Effector memory CD8-positive, alpha-beta T cell (primary cell): ENCODE measurements at regions not wholly inside any gene's neighbourhood (a gene's known extent, or its start where the extent isn't known, plus 50 kb on each side); places are given as distances from the start of the nearest gene placed in this dataset.
A peak's percentile ranks its signal among the peaks of the same experiment; 100 is the strongest.

ENCODE experiments used
- ATAC-seq: fragments of 150-1000 bp; cut with Tn5 transposase; replicated peaks from 2 replicates; pipeline ENCODE4 v1.10.0; 2021; ENCODE audit warnings: mild to moderate bottlenecking, moderate library complexity
- DNase-seq, 3 experiments: peaks; one replicate each; pipeline ENCODE4 v3.0.0; 2021
- H3K27ac Mint-ChIP-seq, 2 donors: one replicate each; pipeline ENCODE4 v1.8.0; 2022; ENCODE audit warnings: mild to moderate bottlenecking in 2 of 2, mixed read lengths in 2 of 2, moderate library complexity in 2 of 2
- H3K27me3 Mint-ChIP-seq, 2 donors: one replicate each; pipeline ENCODE4 v1.8.0; 2022; ENCODE audit warnings: mixed read lengths in 2 of 2
- H3K36me3 Mint-ChIP-seq: one replicate; pipeline ENCODE4 v1.8.0; 2022; ENCODE audit warnings: mild to moderate bottlenecking, moderate library complexity, mixed read lengths; ENCODE audit not compliant: insufficient read depth
- H3K4me1 Mint-ChIP-seq, 2 donors: one replicate each; pipeline ENCODE4 v1.8.0; 2022; ENCODE audit warnings: low read depth in 2 of 2, mixed read lengths in 2 of 2
- H3K4me3 Mint-ChIP-seq, 2 donors: one replicate each; pipeline ENCODE4 v1.8.0; 2022; ENCODE audit warnings: mild to moderate bottlenecking in 2 of 2, mixed read lengths in 2 of 2, moderate library complexity in 2 of 2
- H3K9me3 Mint-ChIP-seq, 2 donors: one replicate each; pipeline ENCODE4 v1.8.0; 2022; ENCODE audit warnings: mixed read lengths in 2 of 2

DNA sequence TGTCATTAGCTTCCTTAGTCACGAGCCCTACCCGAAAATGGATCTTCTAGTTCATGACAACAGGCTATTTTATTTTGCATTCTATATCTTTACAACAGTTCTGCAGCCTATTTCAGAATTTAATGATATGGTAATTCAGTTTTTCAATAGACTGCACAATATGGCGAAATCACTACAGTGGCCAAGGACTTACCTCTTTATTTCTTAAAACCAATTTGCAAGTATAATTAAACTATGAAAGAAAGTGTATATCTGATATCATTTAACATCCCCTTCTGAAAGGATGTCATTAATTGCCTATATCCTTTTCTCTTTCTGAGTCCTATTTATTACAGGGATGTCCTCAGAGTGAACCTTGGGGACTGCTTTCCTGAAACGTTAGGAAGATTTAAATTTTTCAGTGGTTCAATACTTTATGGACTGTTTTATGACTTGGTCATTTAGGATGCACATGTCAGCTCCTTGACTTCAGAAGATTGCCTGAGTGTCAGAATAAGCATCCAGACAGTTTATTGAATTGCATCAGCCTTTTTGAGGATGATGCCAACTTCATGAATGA is 190.8 kb upstream of the GEMIN8 start:
- no peaks in the 10 kb centered on the region for H3K4me1 Mint-ChIP-seq

DNA sequence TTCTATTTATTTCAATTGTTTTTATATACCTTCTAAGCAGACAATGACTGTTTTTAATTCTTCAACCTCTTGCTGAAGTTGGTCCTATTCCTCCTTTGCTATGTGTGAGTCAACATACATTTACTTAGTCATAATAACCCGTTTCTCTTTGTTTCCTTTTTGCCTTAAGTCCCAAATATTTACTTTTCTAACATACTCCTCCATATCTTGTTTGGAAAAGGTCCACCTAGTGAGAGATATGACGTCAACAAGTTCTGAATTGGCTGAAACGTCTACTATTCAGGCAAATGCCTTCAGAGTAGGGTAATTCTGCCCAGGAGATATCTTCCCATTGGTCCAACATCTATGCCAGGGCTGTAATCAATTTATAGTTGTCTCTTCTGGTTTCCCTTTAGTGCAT is 179.3 kb upstream of the GEMIN8 start:
- Mint-ChIP-seq H3K36me3 (no peaks in the 10 kb centered on the region), H3K4me3 (no peak overlapping the region), H3K27me3 (no peaks in the 10 kb centered on the region), H3K27ac (no peak overlapping the region), H3K4me1 (no peaks in the 10 kb centered on the region), H3K9me3 (peaks cover 0 to 2% of the 10 kb centered on the region in 2 donors)
- DNase-seq (no peak), ATAC-seq (no peak)

More for the DNA sequence above, 190.8 kb upstream of the GEMIN8 start:
- no peaks in the 10 kb centered on the region for H3K27me3 Mint-ChIP-seq
- DNase-seq (no peak), ATAC-seq (no peak)
- H3K27ac Mint-ChIP-seq, result no peak overlapping the region
- H3K4me3 Mint-ChIP-seq, result no peak overlapping the region
- no peaks in the 10 kb centered on the region for H3K36me3 Mint-ChIP-seq
- no peaks in the 10 kb centered on the region for H3K9me3 Mint-ChIP-seq

DNA sequence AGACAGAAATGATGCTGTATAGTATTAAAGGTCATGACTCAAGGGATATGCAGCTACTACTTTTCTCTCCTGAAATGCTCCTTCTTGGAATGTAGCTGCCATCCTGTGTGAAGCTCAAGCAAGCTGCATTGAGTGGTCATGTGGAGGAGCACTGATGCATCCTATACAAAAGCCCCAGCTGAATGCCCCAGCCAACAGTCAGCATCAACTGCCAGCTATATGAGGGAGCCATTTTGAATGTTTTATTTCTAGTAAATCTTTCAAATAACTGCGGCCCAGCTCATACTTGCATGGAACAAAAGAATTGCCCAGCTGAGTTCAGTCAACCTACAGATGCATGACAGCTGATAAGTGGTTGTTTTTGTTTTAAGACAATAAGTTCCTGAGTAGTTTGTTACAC is 165.0 kb upstream of the GEMIN8 start:
- Mint-ChIP-seq H3K36me3 (no peaks in the 10 kb centered on the region), H3K27me3 (no peaks in the 10 kb centered on the region), H3K4me1 (no peaks in the 10 kb centered on the region), H3K9me3 (no peaks in the 10 kb centered on the region), H3K4me3 (no peak overlapping the region), H3K27ac (no peak overlapping the region)
- ATAC-seq, result no peak
- no peak for DNase-seq

DNA sequence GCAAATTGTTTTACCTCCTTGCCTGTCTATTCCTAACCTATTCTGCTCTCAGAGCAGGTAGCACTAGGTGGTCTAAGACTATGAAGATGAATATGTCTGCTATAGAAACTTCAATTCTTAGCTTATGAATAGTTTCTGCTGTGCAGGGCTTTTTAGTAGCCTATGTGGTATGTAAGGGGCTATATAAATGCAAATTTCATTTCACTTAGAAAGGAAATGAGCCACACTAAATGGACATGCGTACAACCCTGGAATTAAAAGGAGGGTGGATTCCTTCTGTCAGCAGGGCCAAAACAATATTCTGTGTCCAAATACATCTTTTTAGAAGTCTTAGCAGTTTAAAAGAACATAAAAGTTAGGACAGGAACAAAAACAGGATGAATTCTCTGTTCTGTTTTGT is 163.9 kb upstream of the GEMIN8 start:
- H3K4me1 Mint-ChIP-seq, result no peaks in the 10 kb centered on the region
- H3K36me3 Mint-ChIP-seq, result no peaks in the 10 kb centered on the region
- H3K27ac Mint-ChIP-seq, result no peak overlapping the region
- no peaks in the 10 kb centered on the region for H3K27me3 Mint-ChIP-seq
- no peak overlapping the region for H3K4me3 Mint-ChIP-seq
- no peaks in the 10 kb centered on the region for H3K9me3 Mint-ChIP-seq
- ATAC-seq (no peak), DNase-seq (no peak)

DNA sequence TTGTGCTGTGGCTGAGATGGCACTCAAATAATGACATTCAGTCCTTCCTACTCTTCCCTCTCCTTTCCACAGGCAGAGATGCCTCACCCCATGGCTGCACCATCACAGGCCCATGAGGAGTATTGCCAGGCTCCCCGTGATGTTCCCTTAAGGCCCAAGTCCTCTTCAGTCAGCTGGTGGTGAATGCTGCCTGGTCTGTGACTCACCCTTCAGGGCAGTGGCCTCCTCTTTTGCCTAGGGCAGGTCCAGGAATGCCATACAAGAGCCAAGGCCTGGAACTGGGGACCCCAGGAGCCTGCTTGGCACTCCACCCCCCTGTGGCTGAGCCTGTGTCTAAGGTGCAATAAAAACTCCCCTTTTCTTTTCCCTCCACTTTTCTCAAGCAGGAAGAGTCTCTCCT is 144.2 kb upstream of the GEMIN8 start:
- H3K4me1 Mint-ChIP-seq, result no peaks in the 10 kb centered on the region
- no peak for ATAC-seq
- H3K36me3 Mint-ChIP-seq, result no peaks in the 10 kb centered on the region
- H3K4me3 Mint-ChIP-seq, result no peak overlapping the region
- DNase-seq, result no peak
- no peaks in the 10 kb centered on the region for H3K9me3 Mint-ChIP-seq
- H3K27me3 Mint-ChIP-seq, result peaks cover 0 to 15% of the 10 kb centered on the region in 2 donors
- H3K27ac Mint-ChIP-seq, result no peak overlapping the region

DNA sequence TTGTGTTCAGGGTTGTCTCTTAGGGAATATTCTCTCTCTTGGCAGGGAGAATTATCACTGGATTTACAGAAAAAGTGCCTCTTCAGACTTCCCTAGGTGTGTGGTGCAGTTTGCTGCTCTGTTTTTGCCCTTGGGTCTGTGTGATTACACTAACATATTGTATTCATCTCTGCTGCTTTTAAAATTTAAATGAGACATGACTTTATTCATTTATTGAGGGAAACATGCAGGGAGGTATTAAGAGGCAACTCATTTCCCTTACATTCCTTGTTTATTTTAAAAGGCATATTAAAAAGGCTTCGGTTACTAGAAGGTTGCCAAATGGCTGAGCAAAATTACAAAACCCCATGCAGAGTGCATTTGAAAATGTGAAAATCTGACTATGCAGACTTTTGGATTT is 135.1 kb upstream of the GEMIN8 start:
- Mint-ChIP-seq H3K9me3 (no peaks in the 10 kb centered on the region), H3K36me3 (no peaks in the 10 kb centered on the region), H3K4me1 (no peaks in the 10 kb centered on the region), H3K27me3 (no peaks in the 10 kb centered on the region), H3K27ac (no peak overlapping the region), H3K4me3 (no peak overlapping the region)
- DNase-seq (no peak), ATAC-seq (no peak)

DNA sequence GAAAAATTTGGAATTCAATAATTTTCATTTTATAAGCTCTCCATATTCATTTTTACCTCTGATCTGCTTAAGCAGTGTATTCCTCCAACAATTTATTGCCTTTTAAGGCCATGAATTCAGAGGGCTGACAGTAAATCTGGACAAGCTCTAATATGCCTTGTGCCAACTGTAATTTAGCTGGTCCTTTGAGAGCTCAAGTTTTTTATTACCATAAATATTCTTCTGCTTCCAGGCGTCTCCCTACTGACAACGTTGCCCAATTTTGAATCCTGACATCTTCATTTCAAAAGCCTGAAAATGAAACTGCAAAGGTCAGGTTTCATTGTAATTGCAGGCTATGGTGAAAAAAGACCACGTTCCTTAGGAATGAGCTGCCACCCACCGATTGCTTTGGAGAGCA is 95.8 kb upstream of the GEMIN8 start:
- Mint-ChIP-seq H3K9me3 (no peaks in the 10 kb centered on the region), H3K4me1 (no peaks in the 10 kb centered on the region), H3K27ac (no peak overlapping the region), H3K36me3 (no peaks in the 10 kb centered on the region), H3K27me3 (peaks cover 8 to 11% of the 10 kb centered on the region in 2 donors), H3K4me3 (no peak overlapping the region)
- DNase-seq, result no peak
- ATAC-seq, result no peak

DNA sequence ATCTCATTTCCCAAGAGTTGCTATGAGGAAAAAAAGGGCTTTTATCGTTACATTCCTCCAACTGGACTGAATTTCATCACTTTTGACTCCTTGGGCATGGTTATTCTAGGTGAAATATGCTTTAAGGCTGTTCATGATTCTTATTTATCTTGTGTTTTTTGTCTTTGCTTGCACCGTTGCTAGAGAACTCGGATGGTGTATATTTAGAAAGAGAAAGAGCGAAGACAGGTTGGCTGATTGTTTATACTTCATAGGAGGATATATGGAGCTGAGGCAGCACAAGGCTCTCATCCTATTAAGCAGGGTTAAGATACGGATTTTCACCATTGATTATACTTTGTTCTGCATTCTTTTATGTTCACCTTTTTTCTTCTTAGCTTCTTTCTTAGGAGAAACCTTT is 94.9 kb upstream of the GEMIN8 start:
- H3K36me3 Mint-ChIP-seq, result no peaks in the 10 kb centered on the region
- no peak overlapping the region for H3K27ac Mint-ChIP-seq
- DNase-seq (no peak), ATAC-seq (no peak)
- peaks cover 8 to 10% of the 10 kb centered on the region in 2 donors for H3K27me3 Mint-ChIP-seq
- no peaks in the 10 kb centered on the region for H3K4me1 Mint-ChIP-seq
- H3K9me3 Mint-ChIP-seq, result no peaks in the 10 kb centered on the region
- no peak overlapping the region for H3K4me3 Mint-ChIP-seq

DNA sequence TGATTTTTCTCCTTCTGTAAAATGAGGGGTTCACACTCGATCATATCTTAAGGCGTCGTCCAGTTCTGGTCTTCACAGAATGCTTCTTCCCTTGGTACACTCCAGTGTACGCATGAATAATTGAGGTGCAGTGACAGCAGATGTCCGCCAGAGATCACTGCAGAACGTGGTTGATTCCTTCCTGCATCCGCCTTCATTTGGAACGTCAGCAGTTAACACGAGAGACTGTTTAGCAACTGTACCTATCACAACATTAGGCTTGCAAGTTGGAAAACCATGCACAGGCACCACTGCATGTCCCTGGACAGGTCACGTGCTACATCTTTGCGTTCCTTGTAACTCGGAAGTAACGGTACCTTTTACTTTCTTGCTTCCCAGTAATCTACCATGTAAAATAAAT is 66.0 kb upstream of the GEMIN8 start:
- DNase-seq (peak; percentile 3 to 21 (median 5)), ATAC-seq (peak; percentile 61)
- H3K4me1 Mint-ChIP-seq, result no peaks in the 10 kb centered on the region
- peak overlapping the region in 1 of 2 donors; percentile 22 for H3K4me3 Mint-ChIP-seq
- no peak overlapping the region for H3K27ac Mint-ChIP-seq
- no peaks in the 10 kb centered on the region for H3K27me3 Mint-ChIP-seq
- no peaks in the 10 kb centered on the region for H3K36me3 Mint-ChIP-seq
- no peaks in the 10 kb centered on the region for H3K9me3 Mint-ChIP-seq

DNA sequence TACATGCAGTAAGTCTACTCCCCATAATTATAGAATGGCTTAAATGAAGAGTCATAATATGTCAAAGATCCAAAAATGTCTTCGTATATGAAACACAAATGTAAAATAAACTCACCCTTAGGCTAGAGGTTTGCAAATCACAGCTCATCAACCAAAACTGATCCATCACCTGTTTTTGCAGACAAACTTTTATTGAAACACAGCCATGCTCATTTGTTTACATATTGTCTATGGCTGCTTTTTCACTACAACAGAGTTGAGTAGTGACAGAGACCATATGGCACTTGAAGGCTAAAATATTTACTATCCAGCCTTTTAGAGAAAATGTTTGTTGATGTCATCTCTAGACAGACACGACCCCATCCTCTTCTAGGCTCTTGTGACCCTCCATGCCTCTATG is 64.5 kb upstream of the GEMIN8 start:
- no peaks in the 10 kb centered on the region for H3K36me3 Mint-ChIP-seq
- H3K9me3 Mint-ChIP-seq, result no peaks in the 10 kb centered on the region
- ATAC-seq (no peak), DNase-seq (no peak)
- H3K27ac Mint-ChIP-seq, result no peak overlapping the region
- H3K4me1 Mint-ChIP-seq, result no peaks in the 10 kb centered on the region
- no peak overlapping the region for H3K4me3 Mint-ChIP-seq
- H3K27me3 Mint-ChIP-seq, result no peaks in the 10 kb centered on the region

DNA sequence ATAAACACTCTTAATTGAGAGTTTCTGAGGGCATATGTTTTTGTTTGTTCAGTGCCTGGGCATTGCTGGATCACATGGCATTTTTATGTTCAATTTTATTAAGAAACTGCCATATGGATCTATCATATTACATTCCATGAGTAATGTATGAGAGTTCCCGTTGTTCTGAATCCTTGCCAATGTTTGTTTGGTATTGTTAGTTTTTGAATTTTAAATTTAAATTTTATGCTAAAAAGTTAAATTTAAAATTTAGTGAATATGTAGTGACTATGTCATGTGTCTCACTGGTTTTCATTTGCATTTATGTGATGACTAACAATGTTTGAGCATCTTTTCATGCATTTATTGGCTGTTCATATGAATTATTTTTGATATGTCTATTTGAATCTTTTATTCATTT is 54.8 kb upstream of the GEMIN8 start:
- no peak overlapping the region for H3K4me3 Mint-ChIP-seq
- H3K36me3 Mint-ChIP-seq, result no peaks in the 10 kb centered on the region
- H3K27ac Mint-ChIP-seq, result no peak overlapping the region
- no peak for DNase-seq
- no peaks in the 10 kb centered on the region for H3K4me1 Mint-ChIP-seq
- H3K27me3 Mint-ChIP-seq, result peaks cover 11 to 16% of the 10 kb centered on the region in 2 donors
- no peak for ATAC-seq
- no peaks in the 10 kb centered on the region for H3K9me3 Mint-ChIP-seq

DNA sequence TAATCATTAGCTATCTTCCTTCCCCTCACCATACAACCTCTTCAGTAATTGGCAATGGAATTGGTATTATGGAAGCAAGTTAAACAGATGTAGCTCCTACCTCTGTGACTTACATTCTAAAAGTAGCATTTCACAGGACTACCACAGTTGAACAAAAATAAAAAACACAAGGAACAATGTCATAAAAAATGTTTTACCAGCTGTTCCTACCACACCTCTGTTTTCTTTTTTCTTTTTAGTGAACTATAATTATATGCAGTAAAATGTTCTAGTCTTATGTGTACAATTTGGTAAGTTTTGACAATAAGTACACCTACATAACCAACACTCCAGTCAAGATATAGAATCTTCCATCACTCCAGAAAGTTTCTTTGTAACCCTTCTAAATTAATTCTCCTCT is 54.1 kb upstream of the GEMIN8 start:
- no peaks in the 10 kb centered on the region for H3K4me1 Mint-ChIP-seq
- no peak for DNase-seq
- H3K36me3 Mint-ChIP-seq, result no peaks in the 10 kb centered on the region
- peaks cover 12 to 16% of the 10 kb centered on the region in 2 donors for H3K27me3 Mint-ChIP-seq
- H3K9me3 Mint-ChIP-seq, result no peaks in the 10 kb centered on the region
- no peak overlapping the region for H3K27ac Mint-ChIP-seq
- no peak for ATAC-seq
- no peak overlapping the region for H3K4me3 Mint-ChIP-seq

DNA sequence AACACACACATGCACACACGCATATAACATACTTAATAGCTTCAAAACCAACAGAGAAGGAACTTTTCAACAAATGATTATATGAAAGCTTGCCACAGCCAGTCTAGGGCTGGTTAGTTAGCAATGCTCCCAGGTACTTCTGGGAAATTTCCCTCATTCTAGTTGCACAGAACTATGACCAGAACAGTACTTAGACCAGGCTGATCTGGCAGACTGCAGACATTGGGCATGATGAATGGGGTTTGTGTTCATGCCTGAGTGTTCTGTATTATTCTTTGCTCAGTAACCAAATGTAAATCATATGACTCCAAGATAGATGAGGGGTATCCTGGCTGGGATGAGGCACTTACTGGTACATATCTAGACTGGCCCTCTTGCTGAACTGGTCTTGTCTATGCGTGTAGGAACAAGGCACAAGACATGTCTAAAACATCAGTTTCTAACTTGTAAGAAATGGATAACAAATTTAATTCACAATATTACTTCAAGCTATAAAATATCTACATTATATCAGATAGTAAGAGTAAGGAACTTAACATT is 50.3 kb upstream of the GEMIN8 start:
- no peaks in the 10 kb centered on the region for H3K36me3 Mint-ChIP-seq
- DNase-seq (no peak), ATAC-seq (no peak)
- no peaks in the 10 kb centered on the region for H3K4me1 Mint-ChIP-seq
- no peak overlapping the region for H3K4me3 Mint-ChIP-seq
- no peak overlapping the region for H3K27ac Mint-ChIP-seq
- H3K27me3 Mint-ChIP-seq, result peaks cover 8 to 13% of the 10 kb centered on the region in 2 donors
- no peaks in the 10 kb centered on the region for H3K9me3 Mint-ChIP-seq
